Fibroblast of lung (primary cell): ENCODE measurements at regions not wholly inside any gene's neighbourhood (a gene's known extent, or its start where the extent isn't known, plus 50 kb on each side); places are given as distances from the start of the nearest gene placed in this dataset.

Experiments
- DNase-seq, 2 donors: peaks; one replicate each; pipeline versions ENCODE4 v3.0.0 to v3.0.0-alpha.2; 2010; ENCODE audit warnings: low read depth in 2 of 2
- H2AFZ ChIP-seq: 2 replicates; pipeline ENCODE4 v1.5.1; 2012; ENCODE audit warnings: low read length, control low read depth, inconsistent platforms
- H3K27ac ChIP-seq: 2 replicates; pipeline ENCODE4 v1.5.1; 2011; ENCODE audit warnings: low read length, control low read depth; ENCODE audit not compliant: insufficient read depth
- H3K27me3 ChIP-seq: 2 replicates; pipeline ENCODE4 v1.5.1; 2011; ENCODE audit warnings: mild to moderate bottlenecking, low read length; ENCODE audit not compliant: control insufficient read depth, insufficient read depth
- H3K36me3 ChIP-seq: 2 replicates; pipeline ENCODE4 v1.5.1; 2011; ENCODE audit warnings: low read length; ENCODE audit not compliant: control insufficient read depth, insufficient read depth
- H3K4me1 ChIP-seq: 2 replicates; pipeline ENCODE4 v1.5.1; 2011; ENCODE audit warnings: low read length; ENCODE audit not compliant: control insufficient read depth, insufficient read depth; ENCODE audit errors: extremely low read depth
- H3K4me2 ChIP-seq: 2 replicates; pipeline ENCODE4 v1.5.1; 2011; ENCODE audit warnings: low read length, control low read depth; ENCODE audit not compliant: insufficient read depth; ENCODE audit errors: extremely low read depth
- H3K4me3 ChIP-seq, 4 experiments: fragments of 200-600 bp in 1 of 4; sonication (generic) in 1 of 4; replicated peaks in 1 of 4; 2 replicates each; pipeline ENCODE4 v1.5.1; 2011 to 2016; ENCODE audit warnings: low read length in 4 of 4, low read depth in 3 of 4, mild to moderate bottlenecking in 3 of 4, control low read depth in 2 of 4, inconsistent platforms in 1 of 4, mixed read lengths in 1 of 4; ENCODE audit not compliant: insufficient read depth in 1 of 4; ENCODE audit errors: control extremely low read depth in 1 of 4
- H3K79me2 ChIP-seq: 2 replicates; pipeline ENCODE4 v1.5.1; 2012; ENCODE audit warnings: mild to moderate bottlenecking, low read length, inconsistent platforms; ENCODE audit not compliant: control insufficient read depth, insufficient read depth
- H3K9ac ChIP-seq: 2 replicates; pipeline ENCODE4 v1.5.1; 2011; ENCODE audit warnings: mild to moderate bottlenecking, low read length, control low read depth; ENCODE audit not compliant: insufficient read depth
- H3K9me3 ChIP-seq: 2 replicates; pipeline ENCODE4 v1.5.1; 2012; ENCODE audit warnings: low read depth, low read length; ENCODE audit not compliant: control insufficient read depth, insufficient read depth
- H4K20me1 ChIP-seq: 2 replicates; pipeline ENCODE4 v1.5.1; 2011; ENCODE audit warnings: low read length; ENCODE audit not compliant: control insufficient read depth, insufficient read depth; ENCODE audit errors: extremely low read depth
- CTCF ChIP-seq, 2 donors: IDR thresholded peaks in 1 of 2; conservative IDR thresholded peaks in 1 of 2; 1 replicate in 1 of 2; 2 replicates in 1 of 2; pipeline ENCODE4 v1.5.1; 2011 to 2012; ENCODE audit warnings: low read length in 2 of 2, control low read depth in 1 of 2, inconsistent platforms in 1 of 2, low read depth in 1 of 2, mild to moderate bottlenecking in 1 of 2
- EZH2 ChIP-seq: IDR thresholded peaks from 2 replicates; pipeline ENCODE4 v1.5.1; 2012; ENCODE audit warnings: low read length, control low read depth, mild to moderate bottlenecking; ENCODE audit errors: missing control alignments

DNA sequence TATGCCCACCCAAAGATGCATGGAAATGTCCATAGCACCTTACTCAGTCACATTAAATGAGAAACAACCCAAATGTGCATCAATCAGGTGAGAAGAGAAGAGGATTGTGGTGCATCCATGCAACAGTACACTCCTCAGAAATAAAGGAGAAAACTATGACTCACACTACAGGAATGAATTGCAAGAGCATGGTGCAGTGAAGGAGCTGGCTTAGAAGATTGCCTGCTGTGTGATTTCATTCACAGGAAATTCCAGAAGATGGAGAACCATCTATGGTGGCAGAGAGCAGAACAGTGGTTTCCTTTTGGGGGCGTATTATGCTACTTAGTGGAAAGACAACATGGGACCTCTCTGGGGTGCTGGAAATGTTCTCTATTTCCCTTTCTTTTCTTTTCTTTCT, 278.6 kb upstream of the AJAP1 start:
- no peak overlapping the region for H3K27ac ChIP-seq
- no peak overlapping the region for H3K4me2 ChIP-seq
- H4K20me1 ChIP-seq: no peaks in the 10 kb centered on the region
- no peaks in the 10 kb centered on the region for H3K79me2 ChIP-seq
- TF ChIP-seq EZH2 (no peak), CTCF (conservative IDR thresholded peaks at IDR 0.05 in 1 of 2, IDR thresholded peaks at IDR 0.05 in 1 of 2; ENCODE audit: low read depth in 1 of 2, low read length in 2 of 2) (no peak)
- no peak overlapping the region for H3K9ac ChIP-seq
- H3K27me3 ChIP-seq: no peaks in the 10 kb centered on the region
- H2AFZ ChIP-seq: no peak overlapping the region
- no peak overlapping the region for H3K4me3 ChIP-seq
- DNase-seq: peak in 1 of 2 donors; percentile 73
- no peaks in the 10 kb centered on the region for H3K36me3 ChIP-seq
- no peaks in the 10 kb centered on the region for H3K4me1 ChIP-seq
- H3K9me3 ChIP-seq: no peaks in the 10 kb centered on the region

- Histone ChIP-seq H2AFZ (no peak overlapping the region), H3K27ac (no peak overlapping the region), H4K20me1 (no peaks in the 10 kb centered on the region), H3K27me3 (no peaks in the 10 kb centered on the region), H3K4me1 (no peaks in the 10 kb centered on the region), H3K4me2 (no peak overlapping the region), H3K9ac (no peak overlapping the region), H3K4me3 (no peak overlapping the region), H3K9me3 (no peaks in the 10 kb centered on the region), H3K36me3 (no peaks in the 10 kb centered on the region), H3K79me2 (no peaks in the 10 kb centered on the region)
- no peak for TF ChIP-seq CTCF (conservative IDR thresholded peaks at IDR 0.05 in 1 of 2, IDR thresholded peaks at IDR 0.05 in 1 of 2; ENCODE audit: low read depth in 1 of 2, low read length in 2 of 2)
- TF ChIP-seq EZH2: no peak
- peak in 1 of 2 donors; percentile 25 for DNase-seq
Observed at GRCh38 chr1:4379451-4380175, 274.8 kb upstream of the AJAP1 start.

DNA sequence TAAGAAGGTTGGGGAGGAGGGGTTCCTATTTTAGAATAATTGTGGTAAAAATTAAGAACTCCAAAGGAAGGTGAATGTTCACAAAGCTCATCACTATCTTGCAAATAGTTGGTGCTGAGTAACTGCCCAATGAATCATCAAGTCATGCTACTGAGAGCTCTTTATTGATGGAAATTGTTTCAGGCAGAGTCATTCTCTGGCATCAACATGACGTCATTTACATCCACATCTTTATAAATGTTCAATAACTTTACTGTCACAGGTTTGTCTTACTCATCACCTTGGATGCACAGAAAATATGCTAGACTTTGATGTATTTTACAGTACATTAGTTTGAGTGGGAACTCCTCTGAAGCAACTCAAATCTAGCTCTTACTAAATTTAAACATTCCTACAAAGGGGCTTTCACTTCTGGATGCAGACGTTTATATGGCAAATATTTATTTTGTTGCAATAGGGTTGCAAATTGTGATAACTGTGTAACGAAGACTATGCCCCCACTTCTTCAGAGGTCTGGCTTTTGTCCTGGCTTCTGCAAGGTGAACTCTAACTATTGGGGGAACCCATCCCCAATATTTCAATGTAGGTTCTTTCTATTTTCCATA, 273.7 kb upstream of the AJAP1 start:
- H3K36me3 ChIP-seq: no peaks in the 10 kb centered on the region
- H2AFZ ChIP-seq: no peak overlapping the region
- H3K27me3 ChIP-seq: no peaks in the 10 kb centered on the region
- TF ChIP-seq CTCF (conservative IDR thresholded peaks at IDR 0.05 in 1 of 2, IDR thresholded peaks at IDR 0.05 in 1 of 2; ENCODE audit: low read depth in 1 of 2, low read length in 2 of 2) (no peak), EZH2 (no peak)
- no peaks in the 10 kb centered on the region for H3K4me1 ChIP-seq
- no peaks in the 10 kb centered on the region for H3K79me2 ChIP-seq
- DNase-seq: peak in 1 of 2 donors; percentile 85
- no peaks in the 10 kb centered on the region for H4K20me1 ChIP-seq
- H3K9ac ChIP-seq: no peak overlapping the region
- no peak overlapping the region for H3K4me2 ChIP-seq
- no peaks in the 10 kb centered on the region for H3K9me3 ChIP-seq
- H3K27ac ChIP-seq: no peak overlapping the region
- H3K4me3 ChIP-seq: no peak overlapping the region
